Subcutaneous abdominal adipose tissue (tissue), 5 donors: ENCODE measurements at regions not wholly inside any gene's neighbourhood (a gene's known extent, or its start where the extent isn't known, plus 50 kb on each side); places are given as distances from the start of the nearest gene placed in this dataset.
"Not testable (repeated sequence)": the region's sequence is repeated elsewhere in the genome, so short reads cannot be mapped to it uniquely, and the experiment has no call there.

Experiments used
- H3K27ac ChIP-seq: one replicate; pipeline ENCODE4 v1.7.0; 2013; ENCODE audit warnings: low read depth, mild to moderate bottlenecking, inconsistent platforms, low read length, moderate library complexity
- H3K27me3 ChIP-seq, 5 donors: one replicate each; pipeline ENCODE4 v1.7.0; 2013; ENCODE audit warnings: low read length in 5 of 5, inconsistent platforms in 1 of 5; ENCODE audit not compliant: control insufficient read depth in 5 of 5, insufficient read depth in 4 of 5
- H3K36me3 ChIP-seq, 5 donors: one replicate each; pipeline ENCODE4 v1.7.0; 2013; ENCODE audit warnings: low read length in 5 of 5; ENCODE audit not compliant: control insufficient read depth in 5 of 5, insufficient read depth in 5 of 5
- H3K4me1 ChIP-seq, 5 donors: one replicate each; pipeline ENCODE4 v1.7.0; 2013; ENCODE audit warnings: low read length in 5 of 5, mild to moderate bottlenecking in 3 of 5, moderate library complexity in 1 of 5; ENCODE audit not compliant: control insufficient read depth in 5 of 5, insufficient read depth in 5 of 5
- H3K4me3 ChIP-seq, 5 donors: one replicate each; pipeline ENCODE4 v1.7.0; 2013; ENCODE audit warnings: low read length in 5 of 5, low read depth in 1 of 5
- H3K9ac ChIP-seq, 5 donors: one replicate each; pipeline ENCODE4 v1.7.0; 2013; ENCODE audit warnings: low read length in 5 of 5, mild to moderate bottlenecking in 4 of 5, moderate library complexity in 3 of 5
- H3K9me3 ChIP-seq, 5 donors: one replicate each; pipeline ENCODE4 v1.7.0; 2013; ENCODE audit warnings: low read length in 5 of 5; ENCODE audit not compliant: control insufficient read depth in 5 of 5
- donor health status: healthy.
- donor health status: healthy.
- donor health status: healthy.
- donor health status: healthy.
- donor health status: healthy.

DNA sequence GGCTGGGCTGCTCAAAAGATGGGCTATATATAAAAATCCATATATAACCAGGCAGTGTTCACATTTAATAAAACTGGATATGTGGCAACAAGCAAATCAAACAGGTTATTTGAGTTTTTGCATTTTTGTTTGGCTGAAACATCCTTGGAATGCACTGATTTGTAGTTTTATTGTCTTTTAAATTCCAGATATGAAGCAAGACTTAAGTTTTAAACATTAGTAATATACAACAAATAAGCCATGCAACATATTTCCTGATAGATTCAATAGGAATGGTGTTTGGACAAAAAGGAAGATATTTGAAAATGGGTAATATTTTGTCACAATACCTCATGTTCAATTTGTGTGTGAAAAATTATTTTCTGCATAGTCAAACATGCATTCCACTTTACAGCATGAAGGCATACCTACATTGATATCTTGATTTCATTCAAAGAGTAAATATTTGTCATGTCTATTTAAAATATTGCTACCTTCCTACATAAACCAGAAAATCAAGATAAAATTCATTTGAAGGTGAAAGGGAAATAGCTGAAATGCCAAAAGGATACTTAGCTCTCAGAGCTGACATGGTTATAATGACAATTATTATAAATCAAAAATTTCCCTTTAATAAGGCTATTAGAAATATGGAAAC lies 132.3 kb upstream of the NETO1 start:
- Histone ChIP-seq H3K27me3 (no peaks in the 10 kb centered on the region), H3K36me3 (no peaks in the 10 kb centered on the region), H3K27ac (no peak overlapping the region), H3K9ac (no peak overlapping the region), H3K9me3 (no peaks in the 10 kb centered on the region), H3K4me3 (no peak overlapping the region), H3K4me1 (no peaks in the 10 kb centered on the region)

DNA sequence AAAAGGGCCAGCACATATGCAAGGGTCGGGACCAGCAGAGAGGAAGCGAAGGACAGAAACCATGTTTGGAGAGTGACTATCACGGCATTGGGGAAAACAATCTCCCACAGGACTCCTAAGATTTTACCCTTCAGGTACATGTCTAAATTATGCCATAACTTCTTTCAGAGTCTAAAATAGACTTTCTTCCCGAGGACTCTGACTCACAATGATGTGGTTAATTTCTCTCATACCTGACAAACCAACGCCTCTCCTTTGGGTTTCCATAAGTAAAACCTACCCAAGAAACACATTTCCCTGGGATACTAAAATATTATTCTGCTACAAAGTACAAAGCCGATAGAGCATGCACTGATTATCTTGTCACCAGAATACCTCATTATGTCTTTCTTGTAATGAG lies 127.8 kb upstream of the NETO1 start:
- Histone ChIP-seq H3K9me3 (no peaks in the 10 kb centered on the region), H3K27me3 (no peaks in the 10 kb centered on the region), H3K27ac (no peak overlapping the region), H3K9ac (no peak overlapping the region), H3K4me1 (no peaks in the 10 kb centered on the region), H3K4me3 (no peak overlapping the region), H3K36me3 (no peaks in the 10 kb centered on the region)

DNA sequence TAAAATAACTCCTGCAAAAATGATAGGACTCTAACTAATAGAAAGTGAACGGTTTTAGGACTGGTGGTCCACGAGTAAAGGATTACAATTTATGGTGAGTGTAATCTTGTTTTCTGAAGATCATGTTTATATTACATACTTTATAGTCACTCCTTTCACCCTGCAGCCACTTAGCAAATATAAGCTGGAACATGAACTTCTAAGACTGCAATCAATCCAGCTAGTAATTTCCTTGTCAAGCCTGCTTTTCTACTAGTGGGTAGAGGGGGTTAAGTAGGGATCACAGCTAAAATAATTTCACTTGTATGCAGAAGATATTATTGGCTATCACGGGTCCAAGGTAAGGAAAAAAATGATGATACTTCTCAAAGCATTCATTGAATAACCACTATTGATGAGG lies 125.5 kb upstream of the NETO1 start:
- no peaks in the 10 kb centered on the region for H3K27me3 ChIP-seq
- no peaks in the 10 kb centered on the region for H3K9me3 ChIP-seq
- H3K4me1 ChIP-seq = no peaks in the 10 kb centered on the region

DNA sequence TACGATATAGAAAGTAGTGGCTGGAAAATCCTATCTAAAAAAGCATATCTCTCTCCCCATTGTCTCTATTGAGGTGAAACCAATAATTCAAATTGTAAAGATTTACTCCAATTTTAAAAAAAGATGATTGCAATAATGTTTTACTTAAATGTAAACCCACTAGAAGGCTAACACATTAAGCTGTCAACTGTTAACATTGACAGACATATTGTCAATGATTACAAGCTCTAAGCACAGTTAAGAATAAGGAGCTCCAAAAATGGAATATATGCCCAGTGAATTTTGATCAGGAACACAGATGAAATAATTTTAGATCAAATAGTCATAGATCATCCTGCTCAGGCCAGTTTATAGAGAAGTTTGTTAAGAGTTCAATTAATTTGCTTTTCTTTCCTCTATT lies 123.6 kb upstream of the NETO1 start:
- no peaks in the 10 kb centered on the region for H3K4me1 ChIP-seq
- H3K36me3 ChIP-seq = no peaks in the 10 kb centered on the region
- no peaks in the 10 kb centered on the region for H3K9me3 ChIP-seq
- no peaks in the 10 kb centered on the region for H3K27me3 ChIP-seq
- no peak overlapping the region for H3K9ac ChIP-seq
- no peak overlapping the region for H3K4me3 ChIP-seq
- H3K27ac ChIP-seq = no peak overlapping the region

More for the DNA sequence above, 125.5 kb upstream of the NETO1 start:
- H3K4me3 ChIP-seq = no peak overlapping the region
- H3K9ac ChIP-seq = no peak overlapping the region
- H3K36me3 ChIP-seq = no peaks in the 10 kb centered on the region
- H3K27ac ChIP-seq = no peak overlapping the region

DNA sequence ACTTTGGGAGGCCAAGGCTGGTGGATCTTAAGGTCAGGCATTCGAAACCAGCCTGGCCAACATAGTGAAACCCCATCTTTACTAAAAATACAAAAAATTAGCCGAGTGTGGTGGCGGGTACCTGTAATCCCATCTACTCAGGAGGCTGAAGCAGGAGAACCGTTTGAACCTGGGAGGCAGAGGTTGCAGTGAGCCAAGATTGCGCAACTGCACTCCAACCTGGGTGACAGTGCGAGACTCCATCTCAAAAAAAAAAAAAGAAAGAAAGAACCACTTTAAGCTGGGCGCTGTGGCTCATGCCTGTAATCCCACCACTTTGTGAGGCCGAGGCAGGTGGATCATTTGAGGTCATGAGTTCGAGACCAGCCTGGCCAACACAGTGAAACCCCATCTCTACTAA lies 119.8 kb upstream of the NETO1 start:
- not testable (repeated sequence) for H3K9ac ChIP-seq, H3K4me1 ChIP-seq, H3K4me3 ChIP-seq, H3K27ac ChIP-seq, H3K27me3 ChIP-seq, H3K36me3 ChIP-seq
- H3K9me3 ChIP-seq = peaks cover 0 to 14% (median 2%) of the 10 kb centered on the region in 5 donors

DNA sequence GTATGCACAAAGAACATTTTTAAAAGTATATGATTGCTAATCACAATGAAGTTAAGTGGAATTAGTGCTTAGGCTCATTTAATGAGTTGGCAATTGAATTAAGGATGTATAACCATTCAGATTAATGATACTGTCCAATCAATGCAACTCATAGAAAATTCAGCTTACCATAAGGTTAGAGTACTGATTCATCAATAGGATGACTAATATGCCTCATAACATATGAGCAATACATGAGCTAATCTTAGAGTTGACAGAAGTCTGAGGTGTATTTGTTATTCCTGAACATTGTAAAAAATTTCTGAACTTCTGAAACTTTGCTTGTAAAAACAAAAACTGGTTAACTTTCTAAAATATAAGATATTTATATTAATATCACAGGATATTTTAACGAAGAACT lies 118.3 kb upstream of the NETO1 start:
- Histone ChIP-seq H3K36me3 (no peaks in the 10 kb centered on the region), H3K27ac (no peak overlapping the region), H3K4me1 (no peaks in the 10 kb centered on the region), H3K4me3 (no peak overlapping the region), H3K9me3 (peaks cover 0 to 14% (median 2%) of the 10 kb centered on the region in 5 donors), H3K27me3 (no peaks in the 10 kb centered on the region), H3K9ac (no peak overlapping the region)

DNA sequence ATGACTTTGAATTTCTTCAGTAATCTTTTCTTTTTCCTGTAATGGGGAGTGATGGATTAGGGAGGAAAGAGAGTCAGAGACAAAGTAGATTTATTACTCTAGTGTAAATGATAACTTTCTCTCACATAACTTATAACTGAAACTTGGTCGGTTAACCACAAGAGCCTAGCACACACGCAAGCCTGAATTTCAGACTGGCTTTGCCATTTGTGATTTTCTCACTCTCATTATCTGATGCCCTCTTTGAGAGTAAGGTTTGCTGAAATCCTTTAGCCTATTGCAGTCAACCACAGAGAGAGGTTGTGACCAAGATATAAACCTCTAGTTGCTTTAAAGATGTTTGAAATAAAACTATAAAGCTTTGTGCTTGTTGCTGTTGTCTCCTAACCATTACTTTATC lies 117.9 kb upstream of the NETO1 start:
- peaks cover 0 to 14% (median 2%) of the 10 kb centered on the region in 5 donors for H3K9me3 ChIP-seq

DNA sequence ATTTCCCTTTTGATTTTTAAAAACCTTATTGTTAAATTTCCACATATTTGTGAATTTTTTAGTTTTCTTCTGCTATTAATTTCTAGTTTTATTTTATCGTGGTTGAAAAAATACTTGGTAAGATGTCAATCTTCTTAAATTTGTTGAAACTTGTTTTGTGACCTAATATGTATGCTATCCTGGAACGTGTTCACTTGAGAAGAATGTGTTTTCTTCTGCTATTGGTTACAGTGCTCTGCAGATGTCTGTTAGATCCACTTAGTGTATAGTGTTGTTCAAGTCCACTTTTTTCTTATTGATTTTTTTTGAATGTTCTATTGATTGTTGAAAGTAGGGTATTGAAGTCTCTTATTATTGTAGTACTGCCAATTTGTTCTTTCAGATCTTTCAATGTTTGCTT lies 116.5 kb upstream of the NETO1 start:
- no peaks in the 10 kb centered on the region for H3K4me1 ChIP-seq

More for the DNA sequence above, 117.9 kb upstream of the NETO1 start:
- Histone ChIP-seq H3K4me1 (no peaks in the 10 kb centered on the region), H3K36me3 (no peaks in the 10 kb centered on the region), H3K9ac (no peak overlapping the region), H3K27me3 (no peaks in the 10 kb centered on the region), H3K27ac (no peak overlapping the region), H3K4me3 (no peak overlapping the region)

DNA sequence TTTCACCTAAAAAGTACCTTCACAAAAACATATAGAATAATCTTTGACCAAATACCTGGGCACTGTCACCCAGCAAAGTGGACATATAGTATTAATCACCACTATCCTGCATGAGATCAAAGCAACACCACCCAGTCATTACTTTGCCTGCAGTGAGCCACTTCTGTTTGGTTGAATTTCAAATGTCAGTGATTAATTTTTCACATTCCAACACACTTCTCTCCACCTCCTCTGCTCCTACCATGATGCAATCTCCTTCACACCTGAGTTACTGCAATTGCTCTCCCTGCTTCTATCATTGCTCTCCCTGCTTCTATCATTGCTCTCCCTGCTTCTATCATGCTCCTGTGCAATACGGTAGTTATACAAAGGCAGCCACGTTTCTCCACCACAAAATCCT lies 106.1 kb upstream of the NETO1 start:
- Histone ChIP-seq H3K36me3 (no peaks in the 10 kb centered on the region), H3K9me3 (peaks cover 0 to 5% (median 0%) of the 10 kb centered on the region in 5 donors), H3K27me3 (no peaks in the 10 kb centered on the region), H3K4me1 (no peaks in the 10 kb centered on the region), H3K9ac (no peak overlapping the region), H3K4me3 (no peak overlapping the region), H3K27ac (no peak overlapping the region)

More for the DNA sequence above, 116.5 kb upstream of the NETO1 start:
- no peaks in the 10 kb centered on the region for H3K27me3 ChIP-seq
- H3K36me3 ChIP-seq = no peaks in the 10 kb centered on the region
- no peak overlapping the region for H3K27ac ChIP-seq
- no peak overlapping the region for H3K4me3 ChIP-seq
- no peak overlapping the region for H3K9ac ChIP-seq
- peaks cover 0 to 14% (median 2%) of the 10 kb centered on the region in 5 donors for H3K9me3 ChIP-seq

DNA sequence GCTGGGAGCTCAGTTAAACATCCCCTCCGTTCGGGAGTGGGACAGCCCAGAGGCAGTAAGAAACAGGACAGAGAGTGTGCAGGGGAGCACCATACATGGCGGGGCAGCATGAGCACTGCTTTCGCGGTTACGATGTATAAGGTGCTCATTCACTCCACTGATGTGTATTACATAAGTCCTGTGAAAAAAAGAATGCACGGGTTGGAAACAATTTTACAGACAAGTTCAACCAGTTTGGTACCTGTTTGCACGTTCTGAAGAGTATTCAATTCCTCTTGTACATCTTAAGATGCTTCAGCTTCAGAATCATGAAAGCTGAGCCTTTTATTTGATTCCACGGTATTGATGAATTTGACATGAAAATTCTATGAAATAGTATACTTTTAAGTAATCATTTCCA lies 97.8 kb upstream of the NETO1 start:
- Histone ChIP-seq H3K9me3 (peaks cover 0 to 10% (median 3%) of the 10 kb centered on the region in 5 donors), H3K4me1 (no peaks in the 10 kb centered on the region), H3K4me3 (no peak overlapping the region), H3K27me3 (no peaks in the 10 kb centered on the region), H3K36me3 (no peaks in the 10 kb centered on the region), H3K27ac (no peak overlapping the region), H3K9ac (no peak overlapping the region)
